HG02870 (cell line): ENCODE measurements at regions not wholly inside any gene's neighbourhood (a gene's known extent, or its start where the extent isn't known, plus 50 kb on each side); places are given as distances from the start of the nearest gene placed in this dataset.
"Not testable (repeated sequence)": the region's sequence is repeated elsewhere in the genome, so short reads cannot be mapped to it uniquely, and the experiment has no call there.

Source experiments
- ATAC-seq: cut with Tn5 transposase; IDR thresholded peaks from one replicate; pipeline ENCODE4 v1.9.1; 2021; ENCODE audit warnings: mild to moderate bottlenecking, moderate library complexity; ENCODE audit not compliant: unreplicated experiment

DNA sequence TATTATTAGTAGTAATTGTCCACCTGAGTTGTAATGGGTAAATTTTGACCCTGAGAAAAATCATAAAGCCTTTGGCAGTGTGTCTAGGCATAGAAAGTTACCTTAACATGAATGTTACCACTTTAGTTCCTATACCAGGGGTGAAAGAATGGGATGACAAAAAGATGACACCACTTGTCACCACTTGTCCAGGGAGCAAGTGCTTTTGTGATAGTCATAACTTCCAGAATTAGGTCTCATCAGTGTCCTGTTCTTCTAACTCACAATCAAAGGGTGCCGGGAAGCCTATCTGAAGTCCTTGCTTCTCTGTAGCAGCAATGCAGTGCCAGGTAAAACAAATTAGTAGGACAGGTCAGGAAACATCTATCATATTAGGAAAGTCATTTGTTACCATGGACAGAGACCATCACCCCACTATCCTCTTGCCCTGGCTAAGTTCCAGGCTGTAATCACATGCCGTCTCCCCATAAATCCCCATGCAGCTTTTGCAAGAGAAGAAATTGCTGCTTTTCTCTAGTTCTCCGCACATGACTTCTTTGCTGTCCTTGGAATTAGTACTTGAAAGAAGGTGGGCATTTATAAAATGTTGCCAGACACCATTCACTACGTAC is 156.5 kb upstream of the SGCD start:
- ATAC-seq: no peak

DNA sequence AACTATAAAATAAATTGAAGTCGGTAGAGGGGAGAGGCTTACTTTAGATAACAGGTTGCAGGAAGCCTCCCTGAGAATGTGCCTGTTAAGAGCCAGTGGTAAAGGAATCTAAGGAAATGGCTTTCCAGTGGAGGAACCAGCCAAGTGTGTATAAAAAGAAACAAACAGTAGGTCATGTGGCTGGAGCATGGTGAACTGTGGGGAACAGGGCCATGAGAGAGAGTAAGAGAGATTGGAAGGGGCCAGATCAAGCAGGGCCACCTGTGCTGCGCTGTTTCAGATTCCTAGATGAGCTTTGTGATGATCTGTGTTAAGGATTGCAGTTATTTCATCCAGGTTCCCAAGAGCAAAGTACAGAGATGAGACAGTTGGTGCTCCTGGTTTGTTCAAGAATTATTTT is 152.7 kb upstream of the SGCD start:
- no peak for ATAC-seq

DNA sequence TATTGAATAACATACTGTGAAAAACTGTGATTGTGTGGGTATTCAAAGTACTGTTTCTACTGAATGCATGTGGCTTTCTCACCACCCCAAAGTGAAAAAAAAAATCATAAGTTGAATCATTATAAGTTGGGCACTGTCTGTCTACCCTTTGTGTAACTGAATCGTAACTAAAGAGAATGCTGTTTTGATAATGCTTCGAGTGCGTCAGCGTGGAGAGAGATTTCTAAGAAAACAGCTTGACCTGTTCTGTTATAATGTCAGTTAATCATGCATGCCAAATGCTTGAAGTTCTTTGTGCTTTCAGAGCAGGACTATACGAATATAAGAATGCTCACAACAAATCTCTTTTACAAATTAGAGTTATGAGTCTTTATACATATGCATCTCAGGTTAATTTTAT is 148.8 kb upstream of the SGCD start:
- ATAC-seq: no peak

DNA sequence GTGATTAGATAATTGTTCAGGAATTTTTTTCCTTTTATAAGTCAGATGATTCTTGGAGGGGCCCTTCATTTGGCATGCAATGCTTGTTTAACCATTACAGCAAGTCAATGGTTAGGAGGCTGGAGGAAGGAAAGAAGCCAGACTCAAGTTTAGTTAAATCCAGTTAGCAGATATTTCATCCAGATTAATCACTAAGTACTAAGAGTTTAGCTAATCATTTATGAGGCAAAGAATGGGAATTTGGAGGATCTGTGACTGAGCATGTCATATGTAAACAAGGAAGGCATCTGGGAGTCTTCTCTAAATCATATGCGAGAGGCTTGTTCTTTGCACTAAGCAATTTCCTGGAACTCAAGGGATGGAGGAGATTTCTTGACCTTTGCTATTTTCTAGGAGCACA is 145.3 kb upstream of the SGCD start:
- ATAC-seq: no peak

DNA sequence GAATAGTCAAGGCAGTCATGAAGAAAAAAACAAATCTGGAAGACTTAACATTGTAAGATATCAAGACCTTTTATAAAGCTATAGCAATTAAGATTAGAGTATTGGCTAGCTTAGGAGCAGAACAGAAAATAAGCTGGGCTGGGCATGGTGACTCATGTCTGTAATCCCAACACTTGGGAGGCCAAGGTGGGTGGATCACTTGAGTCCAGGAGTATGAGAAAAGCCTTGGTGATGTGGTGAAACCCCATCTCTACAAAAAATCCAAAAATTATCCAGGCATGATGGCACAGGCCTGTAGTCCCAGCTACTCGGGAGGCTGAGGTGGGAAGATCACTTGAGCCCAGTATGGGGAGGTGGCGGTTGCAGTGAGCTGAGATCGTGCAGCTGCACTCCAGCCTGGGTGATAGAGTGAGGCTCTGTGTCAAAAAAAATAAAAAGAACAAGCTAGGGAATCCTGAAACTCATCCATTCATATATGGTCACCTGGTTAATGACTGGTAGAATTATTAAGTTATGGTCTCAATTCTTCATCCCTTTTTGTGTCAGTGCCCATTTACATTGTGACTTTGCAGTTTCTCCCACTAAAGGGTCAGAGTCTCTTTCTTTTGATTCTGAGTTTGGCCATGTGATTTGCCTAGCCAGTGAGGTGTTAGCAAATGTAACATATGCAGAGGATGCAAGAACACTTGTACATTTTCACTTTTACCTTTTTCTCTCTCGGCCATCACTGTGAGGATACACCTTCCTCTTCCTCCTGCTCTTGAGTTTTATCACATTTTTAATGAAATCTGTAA is 144.6 kb upstream of the SGCD start:
- no peak for ATAC-seq

DNA sequence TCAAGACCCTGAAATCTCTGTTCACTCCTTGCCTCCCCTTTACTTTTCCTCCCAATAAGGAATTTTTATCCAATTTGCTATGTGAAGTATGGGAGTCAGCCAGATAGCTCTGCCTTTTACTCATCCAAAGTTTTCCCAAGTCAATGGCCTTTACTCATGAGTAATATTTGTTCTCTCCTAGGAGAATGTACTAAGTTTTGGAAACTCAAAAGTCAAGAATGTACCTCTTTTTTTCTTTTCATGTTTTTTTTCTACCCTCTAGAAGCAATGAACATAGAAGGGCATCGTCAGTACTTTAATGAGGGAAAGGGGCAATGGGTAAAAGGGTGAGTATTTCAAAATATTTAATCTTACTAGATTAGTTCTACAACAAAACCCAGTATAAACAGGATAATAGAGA is 140.2 kb upstream of the SGCD start:
- ATAC-seq: no peak

DNA sequence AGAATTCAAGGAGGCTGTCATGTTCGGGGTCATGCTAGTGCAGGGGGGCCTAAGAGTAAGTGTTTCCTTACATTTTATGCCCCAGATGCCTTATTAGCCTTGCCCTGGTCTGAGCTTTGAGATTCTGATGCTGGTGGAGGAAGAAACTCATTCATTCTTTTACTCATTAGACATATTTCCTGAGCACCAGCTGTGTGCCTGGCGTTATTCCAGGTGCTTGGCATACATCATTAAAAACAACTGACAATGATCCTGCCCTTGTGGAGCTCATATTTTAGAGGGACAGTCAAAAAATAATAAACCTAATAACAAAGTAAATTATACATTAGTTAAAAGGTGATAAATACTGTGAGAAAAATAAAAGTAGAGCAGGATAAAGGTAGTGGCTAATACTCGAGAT is 138.9 kb upstream of the SGCD start:
- no peak for ATAC-seq

DNA sequence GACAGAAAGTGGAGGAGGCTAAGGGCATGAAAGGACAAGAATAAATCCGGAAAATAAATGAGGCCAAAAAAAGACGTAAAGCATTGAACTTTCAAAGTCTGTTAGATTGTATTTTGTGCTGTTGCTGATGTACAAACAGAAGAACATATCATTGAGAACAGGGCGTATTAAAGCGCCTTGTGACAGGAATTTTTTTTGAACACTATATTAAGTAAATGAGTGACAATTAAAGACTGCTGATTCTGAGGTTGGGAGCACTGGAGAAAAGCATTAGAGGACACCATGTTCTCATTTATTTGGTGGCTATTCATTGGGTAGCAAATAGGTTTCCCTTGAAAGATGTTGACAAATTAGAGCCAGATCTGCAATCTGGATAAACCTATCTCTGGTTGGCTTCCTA is 137.3 kb upstream of the SGCD start:
- no peak for ATAC-seq

DNA sequence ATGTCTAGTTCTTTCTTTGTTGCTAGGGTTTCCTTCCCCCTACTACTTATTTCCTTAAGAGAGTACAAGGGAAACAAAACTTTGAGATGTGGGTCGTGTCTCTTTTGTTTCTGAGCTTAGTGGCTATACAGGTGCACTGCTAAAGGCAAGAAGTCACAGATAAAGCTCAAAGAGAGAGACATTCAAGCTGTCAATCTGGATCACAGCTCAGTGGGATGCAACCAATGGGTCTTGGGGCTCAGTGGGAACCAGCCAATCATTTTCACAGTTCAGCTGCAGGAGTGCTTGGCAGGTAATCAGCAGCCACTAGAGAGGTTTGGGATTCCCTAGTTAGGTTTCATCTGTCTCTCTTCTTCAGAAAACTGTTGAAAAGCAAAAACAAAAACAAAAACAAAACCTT is 135.4 kb upstream of the SGCD start:
- no peak for ATAC-seq

DNA sequence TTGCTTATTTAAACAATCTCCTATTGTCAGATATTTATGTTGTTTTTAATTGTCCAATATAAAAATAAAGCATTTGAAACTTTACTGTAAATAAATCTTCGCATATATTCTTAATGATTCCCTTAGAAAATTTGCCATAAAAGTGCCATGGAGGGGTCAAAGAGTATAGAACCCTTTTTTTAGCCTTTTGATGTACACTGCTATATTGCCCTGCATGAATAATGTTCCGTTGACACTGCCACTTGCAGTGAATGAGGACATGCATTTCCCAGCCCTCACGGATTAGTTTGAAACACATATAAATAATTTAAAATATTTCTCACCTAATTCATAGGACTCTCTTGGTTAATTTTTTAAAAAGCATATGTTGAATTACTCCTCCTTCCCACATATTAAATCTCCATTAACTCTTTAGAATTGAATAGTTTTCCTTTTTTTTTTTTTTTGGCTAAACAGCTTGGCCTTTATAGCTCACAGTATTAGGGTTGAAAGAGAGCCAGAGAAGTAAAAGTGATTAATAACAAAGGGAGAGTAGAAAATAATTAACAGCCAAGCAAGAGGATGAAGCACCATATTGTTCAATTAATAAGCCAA is 129.8 kb upstream of the SGCD start:
- ATAC-seq: no peak

DNA sequence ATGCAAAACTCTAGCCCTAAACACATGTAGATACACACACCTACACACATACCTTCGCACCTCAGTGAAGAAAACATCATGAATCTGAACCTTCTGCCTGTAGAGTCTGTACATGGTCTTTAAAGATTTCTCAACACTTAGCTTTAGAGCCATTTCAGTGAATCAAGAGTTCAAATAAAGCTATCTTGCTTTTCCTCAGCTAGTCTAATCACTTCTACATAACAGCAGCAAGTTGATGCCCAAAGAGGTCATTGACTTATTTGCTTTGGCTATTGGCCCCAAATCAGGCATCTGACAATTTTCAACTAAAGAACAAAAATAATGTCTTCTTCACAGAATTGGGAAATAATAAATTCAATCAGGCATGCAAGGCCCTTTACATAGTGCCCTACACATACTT is 127.9 kb upstream of the SGCD start:
- ATAC-seq: no peak

DNA sequence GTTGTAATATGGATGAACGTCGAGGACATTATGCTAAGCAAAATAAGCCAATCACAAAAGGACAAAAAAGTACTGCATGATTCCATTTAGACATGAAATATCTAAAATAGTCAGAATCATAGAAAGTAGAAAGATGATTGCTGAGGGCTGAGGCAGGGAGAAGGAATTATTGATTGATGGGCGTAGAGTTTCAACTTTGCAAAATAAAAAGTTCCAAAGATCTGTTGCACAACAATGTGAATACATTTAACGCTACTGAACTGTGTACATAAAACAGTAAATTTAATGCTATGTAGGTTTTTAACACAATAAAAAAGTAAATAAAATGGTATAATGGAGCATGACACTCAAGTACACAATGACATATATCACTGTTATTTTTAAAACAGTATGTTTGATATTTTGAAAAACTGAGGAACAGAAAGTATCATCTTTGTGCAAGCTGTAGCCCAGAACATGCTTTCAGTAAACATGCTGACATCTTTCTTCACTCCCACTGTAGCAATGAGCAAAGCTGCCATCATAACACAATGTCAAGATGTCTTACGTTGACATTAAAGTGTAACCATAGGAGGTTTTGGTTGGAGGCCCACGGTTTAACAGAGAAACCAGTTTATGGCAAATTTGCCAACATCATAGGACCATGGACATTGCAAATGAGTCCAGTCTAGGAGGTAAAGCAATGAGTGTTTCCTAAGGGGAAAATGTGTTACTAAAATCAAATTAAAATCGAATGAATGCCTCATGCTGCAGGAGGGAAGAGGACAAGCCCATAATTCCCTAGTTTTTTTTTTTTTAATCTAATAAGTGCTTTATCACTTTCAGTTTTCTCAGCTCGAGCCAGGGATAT is 125.8 kb upstream of the SGCD start:
- no peak for ATAC-seq

DNA sequence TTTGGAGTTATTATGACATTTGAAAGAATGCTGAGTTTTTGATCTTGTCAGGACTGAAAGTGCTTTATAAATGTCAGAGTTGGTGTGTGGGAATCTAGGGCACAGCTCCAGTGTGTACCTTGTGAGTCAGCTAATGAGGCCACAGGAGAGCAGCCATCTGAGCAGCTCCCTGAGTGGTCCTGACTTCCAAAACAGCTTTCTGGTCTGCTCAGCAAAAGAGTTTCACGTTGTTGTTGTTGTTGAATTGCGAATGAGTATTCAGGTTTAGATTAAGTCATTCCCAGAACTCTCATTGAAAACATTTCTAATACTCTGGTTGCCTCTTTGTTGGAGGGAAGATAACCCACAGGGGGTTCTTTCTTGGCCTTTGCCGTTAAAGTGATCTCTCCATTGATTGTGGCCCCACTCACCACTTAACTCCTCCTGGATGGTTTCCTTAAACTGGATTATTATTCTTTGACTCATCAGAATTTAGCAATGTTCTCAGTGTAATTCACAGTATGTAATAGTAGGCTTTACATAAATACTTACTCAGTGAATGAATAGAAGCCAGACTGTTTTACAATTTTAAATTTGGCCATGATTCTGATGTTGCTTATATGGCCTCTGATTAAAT is 125.1 kb upstream of the SGCD start:
- ATAC-seq: no peak

DNA sequence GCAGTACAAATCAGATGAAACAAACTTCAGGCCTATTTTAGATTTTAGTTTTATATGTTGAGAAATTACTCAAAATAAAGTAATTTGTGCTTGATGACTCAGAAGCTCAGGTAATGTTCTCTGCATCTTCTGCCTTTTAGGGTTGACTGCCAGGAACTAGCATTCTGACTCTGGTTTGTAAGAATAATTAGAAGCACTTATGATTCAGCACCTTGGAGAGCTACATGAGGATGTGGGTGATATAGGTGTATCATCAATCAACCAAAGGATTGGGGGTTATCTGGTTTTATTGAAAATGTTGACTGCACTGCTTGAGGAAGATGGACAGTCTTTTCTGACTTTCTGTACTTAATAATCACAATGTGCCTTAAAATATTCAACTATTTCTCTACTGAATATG is 118.7 kb upstream of the SGCD start:
- no peak for ATAC-seq

DNA sequence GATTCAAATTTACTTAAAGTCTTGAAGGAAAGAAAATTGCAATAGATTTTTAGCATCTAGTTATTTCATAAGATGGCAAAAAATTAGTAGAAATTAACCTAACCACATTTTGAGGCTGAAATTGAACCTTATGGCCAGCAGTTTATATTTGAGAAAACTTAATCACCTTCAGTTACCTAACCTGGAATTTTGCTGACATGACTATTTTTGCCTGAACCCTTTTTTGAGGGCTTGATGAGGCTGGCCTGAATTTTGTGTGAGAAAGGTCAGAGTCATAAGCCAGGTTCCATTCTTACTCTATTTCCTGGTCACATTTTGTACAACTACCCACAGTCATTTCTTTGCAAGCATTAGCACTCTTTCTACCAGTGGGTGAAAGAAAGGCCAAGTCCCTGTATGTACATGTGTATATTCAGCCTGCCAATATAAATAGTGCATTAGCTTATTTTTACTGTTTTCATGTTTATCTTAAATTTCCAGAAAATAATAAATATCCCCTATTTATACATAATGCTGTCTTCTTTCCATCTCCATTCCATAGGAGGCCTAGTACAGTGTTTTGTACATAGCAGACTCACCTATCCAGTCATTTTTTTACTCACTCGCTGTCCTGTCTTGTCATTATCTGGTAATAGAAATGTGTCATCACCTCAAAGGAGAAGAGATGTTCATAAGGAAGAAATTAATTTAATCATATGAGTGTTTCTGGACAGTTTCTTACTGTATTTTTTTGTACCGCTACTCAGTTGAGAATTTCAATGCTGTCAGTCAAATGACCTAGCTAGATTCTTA is 108.4 kb upstream of the SGCD start:
- ATAC-seq: no peak

DNA sequence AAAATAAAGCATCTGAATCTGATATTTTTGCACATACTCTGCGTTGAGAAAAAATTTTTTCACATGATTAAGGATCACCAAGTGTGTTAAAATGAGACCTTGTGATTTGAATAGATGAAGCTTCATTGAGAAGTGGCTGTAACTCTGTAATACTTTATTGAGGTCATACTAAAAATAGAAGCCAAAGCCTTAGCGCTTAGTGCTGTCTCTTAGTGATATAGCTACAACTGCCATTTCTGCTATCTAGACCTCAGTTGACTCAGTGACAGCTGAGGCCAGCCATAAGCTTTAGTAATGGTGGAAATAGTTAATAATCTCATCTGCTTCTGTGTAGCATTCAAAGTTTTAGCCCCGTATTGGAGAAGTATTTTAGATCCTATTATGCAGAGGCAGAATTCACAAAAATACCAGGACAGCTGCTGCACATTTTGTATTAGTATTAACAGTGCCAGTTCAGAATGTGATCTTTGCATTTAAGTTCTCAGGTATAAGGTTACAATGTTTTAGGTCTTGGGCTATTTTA is 107.4 kb upstream of the SGCD start:
- no peak for ATAC-seq

DNA sequence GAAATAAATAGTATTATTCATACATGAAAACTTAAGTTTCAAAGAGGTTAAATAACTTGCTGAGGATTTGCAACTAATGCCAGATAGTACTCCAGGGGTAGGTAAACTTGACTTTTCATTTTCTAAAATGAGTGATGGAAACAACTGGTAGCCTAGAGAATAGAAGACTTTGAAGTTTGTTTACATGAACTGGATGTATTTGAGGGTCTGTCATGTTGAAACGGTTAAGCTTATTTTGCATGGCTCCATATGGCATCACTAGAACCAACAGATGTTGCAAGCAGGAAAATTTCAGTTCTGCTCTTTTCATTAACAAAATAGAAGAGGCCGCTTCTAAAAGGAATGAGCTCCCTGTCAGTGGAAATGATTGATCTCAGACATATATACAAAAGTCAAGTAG is 105.1 kb upstream of the SGCD start:
- ATAC-seq: no peak

DNA sequence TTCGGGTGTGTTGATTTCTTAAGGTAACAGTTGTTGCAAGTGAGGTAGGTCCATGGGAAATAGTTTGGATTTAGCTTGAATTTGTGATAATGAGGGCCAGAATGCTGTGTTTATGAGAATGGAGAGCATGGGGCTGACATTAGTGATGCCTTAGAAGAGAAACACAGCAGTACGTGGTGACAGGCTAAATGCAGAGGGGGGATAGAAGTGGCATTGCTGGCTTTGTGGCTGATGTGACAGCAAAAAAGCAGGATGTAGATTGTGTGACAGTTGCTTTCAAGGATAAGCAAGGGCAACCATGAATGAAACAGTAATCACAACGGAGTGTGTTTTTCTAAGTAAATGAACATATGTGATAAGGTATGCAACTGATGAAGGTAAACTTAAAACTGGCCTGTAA is 103.4 kb upstream of the SGCD start:
- no peak for ATAC-seq

DNA sequence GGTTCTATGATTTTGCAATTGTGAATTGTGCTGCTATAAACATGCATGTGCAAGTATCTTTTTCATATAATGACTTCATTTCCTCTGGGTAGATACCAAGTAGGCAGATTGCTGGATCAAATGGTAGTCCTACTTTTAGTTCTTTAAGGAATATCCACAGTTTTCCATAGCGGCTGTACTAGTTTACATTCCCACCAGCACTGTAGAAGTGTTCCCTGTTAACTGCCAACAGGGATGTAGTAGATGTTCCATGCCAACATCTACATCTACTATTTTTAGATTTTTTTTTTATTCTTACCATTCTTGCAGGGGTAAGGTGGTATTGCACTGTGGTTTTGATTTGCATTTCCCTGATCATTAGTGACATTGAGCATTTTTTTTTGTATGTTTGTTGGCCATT is 100.5 kb upstream of the SGCD start:
- ATAC-seq: not testable (repeated sequence)

DNA sequence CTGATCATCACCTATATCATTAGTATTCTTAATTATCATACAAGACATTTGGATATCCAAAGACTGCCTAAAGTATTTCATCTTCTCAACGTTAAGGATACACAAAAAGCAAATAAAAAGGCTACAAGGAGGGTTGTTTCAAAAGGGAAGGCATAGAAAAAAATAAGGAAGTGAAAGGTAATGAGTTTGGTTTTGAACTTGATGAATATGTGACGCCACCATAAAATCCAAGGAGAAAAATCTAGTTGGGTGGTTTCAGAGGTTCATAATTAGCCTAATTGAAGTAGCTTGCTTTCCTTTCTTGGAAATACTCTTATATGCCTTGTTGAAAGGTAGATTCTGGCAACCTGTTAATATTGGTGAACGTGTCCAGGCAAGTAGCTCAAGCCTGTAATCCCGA is 96.1 kb upstream of the SGCD start:
- ATAC-seq: no peak
